GM12878 (cell line): ENCODE measurements at regions not wholly inside any gene's neighbourhood (a gene's known extent, or its start where the extent isn't known, plus 50 kb on each side); places are given as distances from the start of the nearest gene placed in this dataset.

Experiments
- ATAC-seq: fragments of 200-7000 bp; cut with Tn5 transposase; 3 replicates; pipeline ENCODE4 v1.9.1; 2020; ENCODE audit warnings: mild to moderate bottlenecking, moderate library complexity
- BruUV-seq: library from RNA; stranded (reverse); fragments of 400-500 nt; replicated peaks from 2 replicates; lab custom pipeline; 2021; lab: Mats Ljungman, UMichigan
- CTCF ChIA-PET: fragments of 300-600 bp; sonication (Branson Sonifier 250); formaldehyde crosslinking; extraction: SDS; loops from one replicate; lab custom pipeline; 2021; ENCODE audit warnings: inconsistent platforms; lab: Yijun Ruan, JAX
- POLR2A ChIA-PET: fragments of 350-600 bp; formaldehyde crosslinking; extraction: SDS; loops from one replicate; lab custom pipeline; 2021; ENCODE audit warnings: inconsistent platforms; lab: Charles Lee
- RAD21 ChIA-PET: fragments of 300-600 bp; sonication (Branson Sonifier 250); formaldehyde crosslinking; loops from one replicate; lab custom pipeline; 2023; ENCODE audit warnings: antibody characterized with exemption; ENCODE audit not compliant: unreplicated experiment; lab: Charles Lee
- SMC1A ChIA-PET: fragments of 300-600 bp; sonication (Branson Sonifier 250); formaldehyde crosslinking; loops from one replicate; lab custom pipeline; 2023; ENCODE audit not compliant: unreplicated experiment, uncharacterized antibody; lab: Charles Lee
- DNase-seq: peaks from one replicate; pipeline ENCODE4 v3.0.0-alpha.2; 2011; ENCODE audit warnings: low read depth, low spot score
- FAIRE-seq: peaks from 3 replicates; lab custom pipeline; 2011; peaks lifted over from hg19 to GRCh38; lab: Jason Lieb, UNC
- H2AFZ ChIP-seq: 2 replicates; pipeline ENCODE4 v1.6.0; 2011; ENCODE audit warnings: low read depth, low read length, control low read depth; ENCODE audit not compliant: control insufficient read depth
- H3K27ac ChIP-seq: 2 replicates; pipeline ENCODE4 v1.5.1; 2011; ENCODE audit warnings: control low read depth; ENCODE audit not compliant: control insufficient read depth, insufficient read depth
- H3K27me3 ChIP-seq, 2 experiments: replicated peaks in 1 of 2; 2 replicates each; pipeline versions ENCODE4 v1.6.0 to v1.6.1; 2011; ENCODE audit warnings: low read length in 1 of 2; ENCODE audit not compliant: control insufficient read depth in 2 of 2, insufficient read depth in 2 of 2
- H3K36me3 ChIP-seq, 2 experiments: 2 replicates each; pipeline ENCODE4 v1.5.1; 2011; ENCODE audit warnings: low read length in 1 of 2; ENCODE audit not compliant: control insufficient read depth in 2 of 2, insufficient read depth in 2 of 2
- H3K4me1 ChIP-seq: 2 replicates; pipeline ENCODE4 v1.6.1; 2011; ENCODE audit warnings: mild to moderate bottlenecking, low read length, moderate library complexity, mixed read lengths; ENCODE audit not compliant: control insufficient read depth, insufficient read depth
- H3K4me2 ChIP-seq: 2 replicates; pipeline ENCODE4 v1.6.0; 2011; ENCODE audit warnings: control low read depth; ENCODE audit not compliant: control insufficient read depth, insufficient read depth
- H3K4me3 ChIP-seq: fragments of 200-600 bp; sonication (generic); 2 replicates; pipeline ENCODE4 v1.5.1; 2016
- H3K79me2 ChIP-seq: 2 replicates; pipeline ENCODE4 v1.6.0; 2011; ENCODE audit warnings: low read length; ENCODE audit not compliant: control insufficient read depth, insufficient read depth
- H3K9ac ChIP-seq: 2 replicates; pipeline ENCODE4 v1.8.0; 2011; ENCODE audit warnings: low read length, control low read depth, mixed read lengths; ENCODE audit not compliant: control insufficient read depth, insufficient read depth
- H3K9me3 ChIP-seq: replicated peaks from 3 replicates; pipeline ENCODE4 v1.5.1; 2011; ENCODE audit warnings: mild to moderate bottlenecking, low read length; ENCODE audit not compliant: control insufficient read depth, insufficient read depth
- H4K20me1 ChIP-seq: 2 replicates; pipeline ENCODE4 v1.6.0; 2011; ENCODE audit not compliant: control insufficient read depth, insufficient read depth
- EGR1 ChIP-seq, 2 experiments: IDR thresholded peaks; 1 replicate in 1 of 2; 2 replicates in 1 of 2; pipeline ENCODE4 v1.6.1; 2011 to 2012; ENCODE audit warnings: low read depth in 2 of 2, low read length in 2 of 2, borderline replicate concordance in 1 of 2, mild to moderate bottlenecking in 1 of 2, moderate library complexity in 1 of 2
- MYB ChIP-seq: fragments of 150-350 bp; IDR thresholded peaks from 2 replicates; pipeline ENCODE4 v1.6.1; 2014; ENCODE audit warnings: mild to moderate bottlenecking, low read depth, low read length, borderline replicate concordance
- RCOR1 ChIP-seq: conservative IDR thresholded peaks from 2 replicates; pipeline ENCODE4 v1.6.1; 2012; ENCODE audit warnings: low read depth, low read length, improper control_type of control experiment
- STAT1 ChIP-seq: fragments of 450-650 bp; conservative IDR thresholded peaks from 2 replicates; pipeline ENCODE4 v1.6.1; 2014; ENCODE audit warnings: antibody characterized with exemption, mild to moderate bottlenecking
- YY1 ChIP-seq: IDR thresholded peaks from 2 replicates; pipeline ENCODE4 v1.6.1; 2011; ENCODE audit warnings: low read depth, mild to moderate bottlenecking, low read length
- ZNF274 ChIP-seq: IDR thresholded peaks from one replicate; pipeline ENCODE4 v1.8.0; 2011; ENCODE audit not compliant: insufficient read length, insufficient read depth
- ZNF622 ChIP-seq: fragments of 450-650 bp; IDR thresholded peaks from 2 replicates; pipeline ENCODE4 v1.6.1; 2017; ENCODE audit warnings: mild to moderate bottlenecking, inconsistent platforms
- WGBS: methylation state at CpG from one replicate; pipeline ENCODE4 v1.1.6; 2016; ENCODE audit warnings: low lambda C conversion rate; ENCODE audit not compliant: insufficient replicate concordance, insufficient coverage; ENCODE audit errors: missing lambda C conversion rate; 5-methylcytosine and 5-hydroxymethylcytosine counted together
- in situ Hi-C: fragments of 300-500 bp; cut with MboI; formaldehyde crosslinking; loops from 9 replicates; pipeline ENCODE4 v1.14.3; 2018; ENCODE audit warnings: mixed read lengths
- intact Hi-C: fragments of 100-400 bp; cut with micrococcal nuclease; formaldehyde crosslinking; loops from one replicate; pipeline ENCODE4 v1.14.2; 2022; ENCODE audit not compliant: unreplicated experiment
- TF ChIP-seq, protein P1 (sequence below): fragments of 450-650 bp; formaldehyde crosslinking; IDR thresholded peaks from 2 replicates; pipeline ENCODE4 v1.4.0; 2020; ENCODE audit warnings: mild to moderate bottlenecking, moderate library complexity
- TF ChIP-seq, protein P2 (sequence below): fragments of 450-650 bp; IDR thresholded peaks from 2 replicates; pipeline ENCODE4 v1.6.1; 2017; ENCODE audit warnings: low read depth, mild to moderate bottlenecking, moderate library complexity
- TF ChIP-seq, protein P3 (sequence below): fragments of 450-650 bp; IDR thresholded peaks from 2 replicates; pipeline ENCODE4 v1.6.1; 2014; ENCODE audit warnings: mild to moderate bottlenecking
- TF ChIP-seq, protein P4 (sequence below): fragments of 450-650 bp; IDR thresholded peaks from 2 replicates; pipeline ENCODE4 v1.6.1; 2017; ENCODE audit warnings: mild to moderate bottlenecking

DNA sequence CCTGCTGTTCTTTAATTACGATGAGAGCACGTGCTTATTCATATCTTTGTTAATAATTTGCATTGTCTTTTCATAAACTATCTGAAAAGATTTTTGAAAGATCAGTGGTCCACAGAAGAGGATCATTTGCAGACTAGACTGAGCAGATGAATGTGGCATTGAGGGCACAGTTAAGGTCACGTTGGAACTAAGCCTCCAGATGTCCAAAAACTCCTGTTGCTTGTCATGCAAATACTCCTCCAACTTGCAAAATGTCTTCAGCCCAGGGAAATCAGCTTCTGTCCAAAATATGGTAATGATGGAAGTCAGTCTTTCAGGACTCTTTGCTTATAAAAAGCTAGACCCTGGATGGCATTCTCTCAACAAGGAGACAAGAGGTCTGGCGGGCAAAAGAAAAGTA, 201.6 kb upstream of the TMEM260 start (continued):
- TF ChIP-seq, protein P1, sequence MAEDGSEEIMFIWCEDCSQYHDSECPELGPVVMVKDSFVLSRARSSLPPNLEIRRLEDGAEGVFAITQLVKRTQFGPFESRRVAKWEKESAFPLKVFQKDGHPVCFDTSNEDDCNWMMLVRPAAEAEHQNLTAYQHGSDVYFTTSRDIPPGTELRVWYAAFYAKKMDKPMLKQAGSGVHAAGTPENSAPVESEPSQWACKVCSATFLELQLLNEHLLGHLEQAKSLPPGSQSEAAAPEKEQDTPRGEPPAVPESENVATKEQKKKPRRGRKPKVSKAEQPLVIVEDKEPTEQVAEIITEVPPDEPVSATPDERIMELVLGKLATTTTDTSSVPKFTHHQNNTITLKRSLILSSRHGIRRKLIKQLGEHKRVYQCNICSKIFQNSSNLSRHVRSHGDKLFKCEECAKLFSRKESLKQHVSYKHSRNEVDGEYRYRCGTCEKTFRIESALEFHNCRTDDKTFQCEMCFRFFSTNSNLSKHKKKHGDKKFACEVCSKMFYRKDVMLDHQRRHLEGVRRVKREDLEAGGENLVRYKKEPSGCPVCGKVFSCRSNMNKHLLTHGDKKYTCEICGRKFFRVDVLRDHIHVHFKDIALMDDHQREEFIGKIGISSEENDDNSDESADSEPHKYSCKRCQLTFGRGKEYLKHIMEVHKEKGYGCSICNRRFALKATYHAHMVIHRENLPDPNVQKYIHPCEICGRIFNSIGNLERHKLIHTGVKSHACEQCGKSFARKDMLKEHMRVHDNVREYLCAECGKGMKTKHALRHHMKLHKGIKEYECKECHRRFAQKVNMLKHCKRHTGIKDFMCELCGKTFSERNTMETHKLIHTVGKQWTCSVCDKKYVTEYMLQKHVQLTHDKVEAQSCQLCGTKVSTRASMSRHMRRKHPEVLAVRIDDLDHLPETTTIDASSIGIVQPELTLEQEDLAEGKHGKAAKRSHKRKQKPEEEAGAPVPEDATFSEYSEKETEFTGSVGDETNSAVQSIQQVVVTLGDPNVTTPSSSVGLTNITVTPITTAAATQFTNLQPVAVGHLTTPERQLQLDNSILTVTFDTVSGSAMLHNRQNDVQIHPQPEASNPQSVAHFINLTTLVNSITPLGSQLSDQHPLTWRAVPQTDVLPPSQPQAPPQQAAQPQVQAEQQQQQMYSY (CRISPR knock-in tag) = no peak
- TF ChIP-seq ZNF274 (no peak), STAT1 (no peak)

DNA sequence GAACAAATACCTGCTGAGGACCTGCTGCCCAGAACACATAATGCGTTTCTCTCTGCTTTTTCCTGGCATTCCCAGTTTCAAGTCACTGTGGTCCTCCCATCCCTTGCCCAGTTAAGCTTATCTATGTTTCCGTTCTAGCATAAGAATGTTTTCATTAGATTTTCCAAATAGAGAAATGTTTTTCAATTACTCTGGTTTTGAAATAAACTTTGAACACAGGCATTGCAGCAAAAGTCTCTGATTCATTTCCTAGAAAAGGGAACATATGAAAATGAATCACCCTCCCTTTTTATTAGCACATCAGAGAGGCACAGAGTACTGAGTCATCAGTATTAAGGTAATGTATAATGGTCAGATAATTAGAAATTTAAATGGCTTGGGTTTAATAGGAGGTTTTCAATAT, 201.1 kb upstream of the TMEM260 start:
- ChIA-PET POLR2A (no interaction called here), RAD21 (no interaction called here), CTCF (no interaction called here), SMC1A (no interaction called here)
- Histone ChIP-seq H3K27ac (no peak overlapping the region), H3K4me3 (no peak overlapping the region), H3K36me3 (no peaks in the 10 kb centered on the region), H4K20me1 (no peaks in the 10 kb centered on the region), H3K4me2 (no peak overlapping the region), H3K4me1 (no peaks in the 10 kb centered on the region), H3K27me3 (no peaks in the 10 kb centered on the region), H3K9ac (no peak overlapping the region), H3K79me2 (no peaks in the 10 kb centered on the region), H2AFZ (no peak overlapping the region), H3K9me3 (no peaks in the 10 kb centered on the region)
- ATAC-seq (no peak), DNase-seq (no peak), FAIRE-seq (no peak)
- intact Hi-C loops = no loop called here
- in situ Hi-C loops = no loop called here
- 68% methylated on average over 2 of the region's 2 CpGs for WGBS
- BruUV-seq = no TSS peak
- TF ChIP-seq, protein P2, sequence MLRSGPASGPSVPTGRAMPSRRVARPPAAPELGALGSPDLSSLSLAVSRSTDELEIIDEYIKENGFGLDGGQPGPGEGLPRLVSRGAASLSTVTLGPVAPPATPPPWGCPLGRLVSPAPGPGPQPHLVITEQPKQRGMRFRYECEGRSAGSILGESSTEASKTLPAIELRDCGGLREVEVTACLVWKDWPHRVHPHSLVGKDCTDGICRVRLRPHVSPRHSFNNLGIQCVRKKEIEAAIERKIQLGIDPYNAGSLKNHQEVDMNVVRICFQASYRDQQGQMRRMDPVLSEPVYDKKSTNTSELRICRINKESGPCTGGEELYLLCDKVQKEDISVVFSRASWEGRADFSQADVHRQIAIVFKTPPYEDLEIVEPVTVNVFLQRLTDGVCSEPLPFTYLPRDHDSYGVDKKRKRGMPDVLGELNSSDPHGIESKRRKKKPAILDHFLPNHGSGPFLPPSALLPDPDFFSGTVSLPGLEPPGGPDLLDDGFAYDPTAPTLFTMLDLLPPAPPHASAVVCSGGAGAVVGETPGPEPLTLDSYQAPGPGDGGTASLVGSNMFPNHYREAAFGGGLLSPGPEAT = no peak
- TF ChIP-seq YY1 = no peak
- no peak for TF ChIP-seq MYB
- no peak for TF ChIP-seq ZNF622
- no peak for TF ChIP-seq EGR1 (IDR thresholded peaks at IDR 0.05; ENCODE audit: borderline replicate concordance in 1 of 2, low read depth in 2 of 2, low read length in 2 of 2)
- TF ChIP-seq, protein P3, sequence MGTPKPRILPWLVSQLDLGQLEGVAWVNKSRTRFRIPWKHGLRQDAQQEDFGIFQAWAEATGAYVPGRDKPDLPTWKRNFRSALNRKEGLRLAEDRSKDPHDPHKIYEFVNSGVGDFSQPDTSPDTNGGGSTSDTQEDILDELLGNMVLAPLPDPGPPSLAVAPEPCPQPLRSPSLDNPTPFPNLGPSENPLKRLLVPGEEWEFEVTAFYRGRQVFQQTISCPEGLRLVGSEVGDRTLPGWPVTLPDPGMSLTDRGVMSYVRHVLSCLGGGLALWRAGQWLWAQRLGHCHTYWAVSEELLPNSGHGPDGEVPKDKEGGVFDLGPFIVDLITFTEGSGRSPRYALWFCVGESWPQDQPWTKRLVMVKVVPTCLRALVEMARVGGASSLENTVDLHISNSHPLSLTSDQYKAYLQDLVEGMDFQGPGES = no peak
- TF ChIP-seq, protein P4, sequence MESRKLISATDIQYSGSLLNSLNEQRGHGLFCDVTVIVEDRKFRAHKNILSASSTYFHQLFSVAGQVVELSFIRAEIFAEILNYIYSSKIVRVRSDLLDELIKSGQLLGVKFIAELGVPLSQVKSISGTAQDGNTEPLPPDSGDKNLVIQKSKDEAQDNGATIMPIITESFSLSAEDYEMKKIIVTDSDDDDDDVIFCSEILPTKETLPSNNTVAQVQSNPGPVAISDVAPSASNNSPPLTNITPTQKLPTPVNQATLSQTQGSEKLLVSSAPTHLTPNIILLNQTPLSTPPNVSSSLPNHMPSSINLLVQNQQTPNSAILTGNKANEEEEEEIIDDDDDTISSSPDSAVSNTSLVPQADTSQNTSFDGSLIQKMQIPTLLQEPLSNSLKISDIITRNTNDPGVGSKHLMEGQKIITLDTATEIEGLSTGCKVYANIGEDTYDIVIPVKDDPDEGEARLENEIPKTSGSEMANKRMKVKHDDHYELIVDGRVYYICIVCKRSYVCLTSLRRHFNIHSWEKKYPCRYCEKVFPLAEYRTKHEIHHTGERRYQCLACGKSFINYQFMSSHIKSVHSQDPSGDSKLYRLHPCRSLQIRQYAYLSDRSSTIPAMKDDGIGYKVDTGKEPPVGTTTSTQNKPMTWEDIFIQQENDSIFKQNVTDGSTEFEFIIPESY = no peak
- no peak for TF ChIP-seq RCOR1
